Stimulated activated CD4-positive, alpha-beta T cell treated with anti-CD3 and anti-CD28 coated beads, TNF-alpha, amount 100 ng/mL, for 48 hours (primary cell): ENCODE measurements at regions not wholly inside any gene's neighbourhood (a gene's known extent, or its start where the extent isn't known, plus 50 kb on each side); places are given as distances from the start of the nearest gene placed in this dataset.
A peak's percentile ranks its signal among the peaks of the same experiment; 100 is the strongest.
"Not testable (repeated sequence)": the region's sequence is repeated elsewhere in the genome, so short reads cannot be mapped to it uniquely, and the experiment has no call there.

Experiments used
- DNase-seq, 3 donors: peaks; one replicate each; pipeline ENCODE4 v3.0.0-alpha.2; 2020; ENCODE audit warnings: low read depth in 3 of 3

- not testable (repeated sequence) for DNase-seq
Measured at GRCh38 chr9:41367301-41367700, 178.2 kb upstream of the ZNG1F start.

- not testable (repeated sequence) for DNase-seq
Measured at GRCh38 chr9:41361790-41362189, 172.7 kb upstream of the ZNG1F start.

GRCh38 chr9:41359116-41359515, 170.0 kb upstream of the ZNG1F start:
- not testable (repeated sequence) for DNase-seq

- peak; percentile 68 to 80 (median 76) for DNase-seq
Measured at GRCh38 chr9:41358682-41359081, 169.6 kb upstream of the ZNG1F start.

- not testable (repeated sequence) for DNase-seq
Measured at GRCh38 chr9:41357918-41358404, 168.8 kb upstream of the ZNG1F start.

- not testable (repeated sequence) for DNase-seq
Measured at GRCh38 chr9:41357350-41357748, 168.2 kb upstream of the ZNG1F start.

- peak; percentile 69 to 88 (median 74) for DNase-seq
Measured at GRCh38 chr9:41356588-41357349, 167.7 kb upstream of the ZNG1F start.

GRCh38 chr9:41355712-41356450, 166.8 kb upstream of the ZNG1F start:
- DNase-seq: not testable (repeated sequence)

GRCh38 chr9:41354978-41355377, 165.9 kb upstream of the ZNG1F start:
- not testable (repeated sequence) for DNase-seq

- DNase-seq: not testable (repeated sequence)
Measured at GRCh38 chr9:41354060-41354934, 165.2 kb upstream of the ZNG1F start.

- not testable (repeated sequence) for DNase-seq
Measured at GRCh38 chr9:41353026-41353425, 163.9 kb upstream of the ZNG1F start.

- not testable (repeated sequence) for DNase-seq
Measured at GRCh38 chr9:41352390-41352789, 163.3 kb upstream of the ZNG1F start.

GRCh38 chr9:41347893-41348292, 158.8 kb upstream of the ZNG1F start:
- DNase-seq: not testable (repeated sequence)

GRCh38 chr9:41332562-41332961, 143.4 kb upstream of the ZNG1F start:
- not testable (repeated sequence) for DNase-seq

- DNase-seq: not testable (repeated sequence)
Measured at GRCh38 chr9:41321277-41321676, 132.2 kb upstream of the ZNG1F start.

GRCh38 chr9:41308953-41309352, 119.8 kb upstream of the ZNG1F start:
- DNase-seq: not testable (repeated sequence)

- not testable (repeated sequence) for DNase-seq
Measured at GRCh38 chr9:41285744-41286143, 96.6 kb upstream of the ZNG1F start.

GRCh38 chr9:41280299-41281238, 91.5 kb upstream of the ZNG1F start:
- not testable (repeated sequence) for DNase-seq

GRCh38 chr9:41279437-41279836, 90.3 kb upstream of the ZNG1F start:
- not testable (repeated sequence) for DNase-seq

GRCh38 chr9:41279033-41279432, 89.9 kb upstream of the ZNG1F start:
- DNase-seq: not testable (repeated sequence)
